ENCODE measurements at regions not wholly inside any gene's neighbourhood (a gene's known extent, or its start where the extent isn't known, plus 50 kb on each side); places are given as distances from the start of the nearest gene placed in this dataset.

GRCh38 chr18:34609986-34610648 is 100.0 kb upstream of the DTNA start:
- no peak overlapping the region for H3K4me3 ChIP-seq (ENCODE audit: low read depth, low read length)
- CTCF ChIA-PET, result interaction anchor here (0.6 to 1.3 kb wide), 2 partner anchors 14 to 348 kb away, joined by 3 read pairs; no protein-coding TSS in a partner anchor
- no peaks in the 10 kb centered on the region for H3K4me1 ChIP-seq (ENCODE audit: control insufficient read depth, insufficient read depth, low read length)
- no peaks in the 10 kb centered on the region for H3K36me3 ChIP-seq (ENCODE audit: control insufficient read depth in 2 of 2, insufficient read depth in 1 of 2, low read length in 2 of 2)
- H3K9me3 ChIP-seq (ENCODE audit: control insufficient read depth, insufficient read depth, low read depth, low read length), result no peaks in the 10 kb centered on the region
- TF ChIP-seq RBAK (tag by site-specific recombination; IDR thresholded peaks at IDR 0.05) (no peak), ZNF184 (tag by site-specific recombination; IDR thresholded peaks at IDR 0.05) (no peak), ZNF544 (tag by site-specific recombination; IDR thresholded peaks at IDR 0.05) (no peak), ZBTB21 (tag by site-specific recombination; IDR thresholded peaks at IDR 0.05) (no peak), ZFP41 (tag by site-specific recombination; IDR thresholded peaks at IDR 0.05; ENCODE audit: borderline replicate concordance) (no peak), ZNF10 (tag by site-specific recombination; IDR thresholded peaks at IDR 0.05) (no peak), ZNF138 (tag by site-specific recombination; IDR thresholded peaks at IDR 0.05; ENCODE audit: borderline replicate concordance) (no peak), BCL11B (tag by site-specific recombination; IDR thresholded peaks at IDR 0.05; ENCODE audit: low read depth) (no peak), ZNF132 (tag by site-specific recombination; IDR thresholded peaks at IDR 0.05; ENCODE audit: borderline replicate concordance) (no peak), ZNF530 (tag by site-specific recombination; IDR thresholded peaks at IDR 0.05; ENCODE audit: low read depth) (no peak), GLIS2 (tag by site-specific recombination; IDR thresholded peaks at IDR 0.05) (no peak), ZNF704 (tag by site-specific recombination; IDR thresholded peaks at IDR 0.05) (no peak), ZNF76 (tag by site-specific recombination; IDR thresholded peaks at IDR 0.05; ENCODE audit: borderline replicate concordance, low read depth) (no peak), ZNF2 (tag by site-specific recombination; IDR thresholded peaks at IDR 0.05) (no peak), ZNF623 (tag by site-specific recombination; IDR thresholded peaks at IDR 0.05) (no peak), ELK4 (IDR thresholded peaks at IDR 0.05; ENCODE audit: borderline replicate concordance, low read depth, low read length) (no peak), ZNF24 (tag by site-specific recombination; IDR thresholded peaks at IDR 0.05) (no peak), ZNF350 (tag by site-specific recombination; IDR thresholded peaks at IDR 0.05) (no peak)
- TF ChIP-seq, protein P1, sequence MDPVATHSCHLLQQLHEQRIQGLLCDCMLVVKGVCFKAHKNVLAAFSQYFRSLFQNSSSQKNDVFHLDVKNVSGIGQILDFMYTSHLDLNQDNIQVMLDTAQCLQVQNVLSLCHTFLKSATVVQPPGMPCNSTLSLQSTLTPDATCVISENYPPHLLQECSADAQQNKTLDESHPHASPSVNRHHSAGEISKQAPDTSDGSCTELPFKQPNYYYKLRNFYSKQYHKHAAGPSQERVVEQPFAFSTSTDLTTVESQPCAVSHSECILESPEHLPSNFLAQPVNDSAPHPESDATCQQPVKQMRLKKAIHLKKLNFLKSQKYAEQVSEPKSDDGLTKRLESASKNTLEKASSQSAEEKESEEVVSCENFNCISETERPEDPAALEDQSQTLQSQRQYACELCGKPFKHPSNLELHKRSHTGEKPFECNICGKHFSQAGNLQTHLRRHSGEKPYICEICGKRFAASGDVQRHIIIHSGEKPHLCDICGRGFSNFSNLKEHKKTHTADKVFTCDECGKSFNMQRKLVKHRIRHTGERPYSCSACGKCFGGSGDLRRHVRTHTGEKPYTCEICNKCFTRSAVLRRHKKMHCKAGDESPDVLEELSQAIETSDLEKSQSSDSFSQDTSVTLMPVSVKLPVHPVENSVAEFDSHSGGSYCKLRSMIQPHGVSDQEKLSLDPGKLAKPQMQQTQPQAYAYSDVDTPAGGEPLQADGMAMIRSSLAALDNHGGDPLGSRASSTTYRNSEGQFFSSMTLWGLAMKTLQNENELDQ (tag by site-specific recombination; IDR thresholded peaks at IDR 0.05; ENCODE audit: low read depth), result no peak
- TF ChIP-seq, protein P2, sequence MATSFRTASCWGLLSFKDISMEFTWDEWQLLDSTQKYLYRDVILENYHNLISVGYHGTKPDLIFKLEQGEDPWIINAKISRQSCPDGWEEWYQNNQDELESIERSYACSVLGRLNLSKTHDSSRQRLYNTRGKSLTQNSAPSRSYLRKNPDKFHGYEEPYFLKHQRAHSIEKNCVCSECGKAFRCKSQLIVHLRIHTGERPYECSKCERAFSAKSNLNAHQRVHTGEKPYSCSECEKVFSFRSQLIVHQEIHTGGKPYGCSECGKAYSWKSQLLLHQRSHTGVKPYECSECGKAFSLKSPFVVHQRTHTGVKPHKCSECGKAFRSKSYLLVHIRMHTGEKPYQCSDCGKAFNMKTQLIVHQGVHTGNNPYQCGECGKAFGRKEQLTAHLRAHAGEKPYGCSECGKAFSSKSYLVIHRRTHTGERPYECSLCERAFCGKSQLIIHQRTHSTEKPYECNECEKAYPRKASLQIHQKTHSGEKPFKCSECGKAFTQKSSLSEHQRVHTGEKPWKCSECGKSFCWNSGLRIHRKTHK (tag by site-specific recombination; IDR thresholded peaks at IDR 0.05), result no peak
- POLR2A ChIA-PET, result interaction anchor here (0.9 kb wide), 1 partner anchor 50 kb away, joined by 3 read pairs; no protein-coding TSS in a partner anchor
- H3K27ac ChIP-seq (ENCODE audit: extremely low read depth, low read depth, low read length), result no peak overlapping the region

Measured in HEK293 (cell line).